ENCODE measurements at regions not wholly inside any gene's neighbourhood (a gene's known extent, or its start where the extent isn't known, plus 50 kb on each side); places are given as distances from the start of the nearest gene placed in this dataset.

GRCh38 chr4:20302336-20302735, 50.6 kb downstream of the SLIT2 start:
- Mint-ChIP-seq H3K27me3 (no peaks in the 10 kb centered on the region), H3K9me3 (no peaks in the 10 kb centered on the region), H3K4me1 (ENCODE audit: low read depth) (no peaks in the 10 kb centered on the region), H3K4me3 (no peak overlapping the region), H3K36me3 (ENCODE audit: low read depth) (no peaks in the 10 kb centered on the region), H3K27ac (no peak overlapping the region)
- intact Hi-C loops (cut with micrococcal nuclease), result no loop called here

GRCh38 chr4:20305976-20306375, 54.3 kb downstream of the SLIT2 start:
- Mint-ChIP-seq H3K27ac (no peak overlapping the region), H3K27me3 (no peaks in the 10 kb centered on the region), H3K9me3 (no peaks in the 10 kb centered on the region), H3K4me3 (no peak overlapping the region), H3K4me1 (ENCODE audit: low read depth) (no peaks in the 10 kb centered on the region), H3K36me3 (ENCODE audit: low read depth) (no peaks in the 10 kb centered on the region)
- intact Hi-C loops (cut with micrococcal nuclease), result no loop called here

- intact Hi-C loops (cut with micrococcal nuclease), result no loop called here
- Mint-ChIP-seq H3K4me3 (no peak overlapping the region), H3K36me3 (ENCODE audit: low read depth) (no peaks in the 10 kb centered on the region), H3K9me3 (no peaks in the 10 kb centered on the region), H3K27ac (no peak overlapping the region), H3K27me3 (no peaks in the 10 kb centered on the region), H3K4me1 (ENCODE audit: low read depth) (no peaks in the 10 kb centered on the region)
These were observed 60.2 kb downstream of the SLIT2 start for GRCh38 chr4:20311856-20312255.

GRCh38 chr4:20313237-20314030, 61.7 kb downstream of the SLIT2 start:
- H3K4me1 Mint-ChIP-seq (ENCODE audit: low read depth), result no peaks in the 10 kb centered on the region
- H3K4me3 Mint-ChIP-seq, result no peak overlapping the region
- intact Hi-C loops (cut with micrococcal nuclease), result no loop called here
- H3K27me3 Mint-ChIP-seq, result no peaks in the 10 kb centered on the region
- H3K36me3 Mint-ChIP-seq (ENCODE audit: low read depth), result no peaks in the 10 kb centered on the region
- H3K9me3 Mint-ChIP-seq, result no peaks in the 10 kb centered on the region
- no peak overlapping the region for H3K27ac Mint-ChIP-seq

- Mint-ChIP-seq H3K9me3 (no peaks in the 10 kb centered on the region), H3K4me3 (no peak overlapping the region), H3K4me1 (ENCODE audit: low read depth) (no peaks in the 10 kb centered on the region), H3K27me3 (no peaks in the 10 kb centered on the region), H3K27ac (no peak overlapping the region), H3K36me3 (ENCODE audit: low read depth) (no peaks in the 10 kb centered on the region)
- intact Hi-C loops (cut with micrococcal nuclease), result no loop called here
These were observed 65.8 kb downstream of the SLIT2 start for GRCh38 chr4:20317424-20317985.

- no peaks in the 10 kb centered on the region for H3K4me1 Mint-ChIP-seq (ENCODE audit: low read depth)
- H3K27me3 Mint-ChIP-seq, result no peaks in the 10 kb centered on the region
- no peak overlapping the region for H3K4me3 Mint-ChIP-seq
- intact Hi-C loops (cut with micrococcal nuclease), result no loop called here
- H3K27ac Mint-ChIP-seq, result no peak overlapping the region
- no peaks in the 10 kb centered on the region for H3K9me3 Mint-ChIP-seq
- no peaks in the 10 kb centered on the region for H3K36me3 Mint-ChIP-seq (ENCODE audit: low read depth)
These were observed 66.5 kb downstream of the SLIT2 start for GRCh38 chr4:20318001-20318908.

GRCh38 chr4:20318909-20319277, 67.2 kb downstream of the SLIT2 start:
- H3K27me3 Mint-ChIP-seq, result no peaks in the 10 kb centered on the region
- no peak overlapping the region for H3K4me3 Mint-ChIP-seq
- H3K4me1 Mint-ChIP-seq (ENCODE audit: low read depth), result no peaks in the 10 kb centered on the region
- no peak overlapping the region for H3K27ac Mint-ChIP-seq
- H3K9me3 Mint-ChIP-seq, result no peaks in the 10 kb centered on the region
- no peaks in the 10 kb centered on the region for H3K36me3 Mint-ChIP-seq (ENCODE audit: low read depth)
- intact Hi-C loops (cut with micrococcal nuclease), result no loop called here

- Mint-ChIP-seq H3K27me3 (no peaks in the 10 kb centered on the region), H3K4me3 (no peak overlapping the region), H3K4me1 (ENCODE audit: low read depth) (no peaks in the 10 kb centered on the region), H3K36me3 (ENCODE audit: low read depth) (no peaks in the 10 kb centered on the region), H3K27ac (no peak overlapping the region), H3K9me3 (no peaks in the 10 kb centered on the region)
- intact Hi-C loops (cut with micrococcal nuclease), result no loop called here
These were observed 68.3 kb downstream of the SLIT2 start for GRCh38 chr4:20319825-20320612.

GRCh38 chr4:20323991-20324390, 72.3 kb downstream of the SLIT2 start:
- H3K4me3 Mint-ChIP-seq, result no peak overlapping the region
- H3K27ac Mint-ChIP-seq, result no peak overlapping the region
- H3K36me3 Mint-ChIP-seq (ENCODE audit: low read depth), result no peaks in the 10 kb centered on the region

GRCh38 chr4:20326460-20326859, 74.8 kb downstream of the SLIT2 start:
- Mint-ChIP-seq H3K4me1 (ENCODE audit: low read depth) (no peaks in the 10 kb centered on the region), H3K9me3 (no peaks in the 10 kb centered on the region), H3K4me3 (no peak overlapping the region), H3K27ac (no peak overlapping the region), H3K36me3 (ENCODE audit: low read depth) (no peaks in the 10 kb centered on the region), H3K27me3 (no peaks in the 10 kb centered on the region)
- intact Hi-C loops (cut with micrococcal nuclease), result no loop called here

More at GRCh38 chr4:20323991-20324390, 72.3 kb downstream of the SLIT2 start:
- H3K27me3 Mint-ChIP-seq, result no peaks in the 10 kb centered on the region
- H3K9me3 Mint-ChIP-seq, result no peaks in the 10 kb centered on the region
- intact Hi-C loops (cut with micrococcal nuclease), result no loop called here
- no peaks in the 10 kb centered on the region for H3K4me1 Mint-ChIP-seq (ENCODE audit: low read depth)

GRCh38 chr4:20326977-20327376, 75.3 kb downstream of the SLIT2 start:
- no peaks in the 10 kb centered on the region for H3K9me3 Mint-ChIP-seq
- no peaks in the 10 kb centered on the region for H3K36me3 Mint-ChIP-seq (ENCODE audit: low read depth)
- H3K27ac Mint-ChIP-seq, result no peak overlapping the region
- intact Hi-C loops (cut with micrococcal nuclease), result no loop called here
- no peak overlapping the region for H3K4me3 Mint-ChIP-seq
- no peaks in the 10 kb centered on the region for H3K27me3 Mint-ChIP-seq
- no peaks in the 10 kb centered on the region for H3K4me1 Mint-ChIP-seq (ENCODE audit: low read depth)

- H3K36me3 Mint-ChIP-seq (ENCODE audit: low read depth), result no peaks in the 10 kb centered on the region
- H3K4me3 Mint-ChIP-seq, result no peak overlapping the region
- H3K9me3 Mint-ChIP-seq, result no peaks in the 10 kb centered on the region
- H3K27ac Mint-ChIP-seq, result no peak overlapping the region
- no peaks in the 10 kb centered on the region for H3K4me1 Mint-ChIP-seq (ENCODE audit: low read depth)
- H3K27me3 Mint-ChIP-seq, result no peaks in the 10 kb centered on the region
- intact Hi-C loops (cut with micrococcal nuclease), result no loop called here
These were observed 76.1 kb downstream of the SLIT2 start for GRCh38 chr4:20327808-20328207.

- Mint-ChIP-seq H3K27ac (no peak overlapping the region), H3K9me3 (no peaks in the 10 kb centered on the region), H3K4me1 (ENCODE audit: low read depth) (no peaks in the 10 kb centered on the region), H3K4me3 (no peak overlapping the region), H3K36me3 (ENCODE audit: low read depth) (no peaks in the 10 kb centered on the region), H3K27me3 (no peaks in the 10 kb centered on the region)
- intact Hi-C loops (cut with micrococcal nuclease), result no loop called here
These were observed 79.9 kb downstream of the SLIT2 start for GRCh38 chr4:20331642-20332041.

All from dendritic cell treated with granulocyte-macrophage colony-stimulating factor and Interleukin-4, amounts not matched to agents 40 ng/mL and 50 ng/mL, for 4 days (primary cell).